Upper lobe of left lung (tissue), 4 donors: ENCODE measurements at regions not wholly inside any gene's neighbourhood (a gene's known extent, or its start where the extent isn't known, plus 50 kb on each side); places are given as distances from the start of the nearest gene placed in this dataset.

Experiments
- CTCF ChIP-seq, 6 experiments: fragments of 450-650 bp in 4 of 6; fragments of 200-600 bp in 2 of 6; sonication (generic) in 2 of 6; IDR thresholded peaks; one replicate each; pipeline ENCODE4 v1.5.1; 2016 to 2019; ENCODE audit warnings: antibody characterized with exemption in 6 of 6
- EP300 ChIP-seq, 4 donors: sonication (generic); formaldehyde crosslinking; IDR thresholded peaks; one replicate each; pipeline ENCODE4 v1.5.1; 2017; ENCODE audit warnings: antibody characterized with exemption in 4 of 4, control low read depth in 2 of 4
- POLR2A ChIP-seq, 4 donors: fragments of 450-650 bp; IDR thresholded peaks; one replicate each; pipeline ENCODE4 v1.5.1; 2016 to 2017; ENCODE audit warnings: antibody characterized with exemption in 4 of 4, mild to moderate bottlenecking in 2 of 4
- POLR2AphosphoS5 ChIP-seq, 2 donors: sonication (generic); formaldehyde crosslinking; IDR thresholded peaks; one replicate each; pipeline ENCODE4 v1.5.1; 2017; ENCODE audit warnings: antibody characterized with exemption in 2 of 2

DNA sequence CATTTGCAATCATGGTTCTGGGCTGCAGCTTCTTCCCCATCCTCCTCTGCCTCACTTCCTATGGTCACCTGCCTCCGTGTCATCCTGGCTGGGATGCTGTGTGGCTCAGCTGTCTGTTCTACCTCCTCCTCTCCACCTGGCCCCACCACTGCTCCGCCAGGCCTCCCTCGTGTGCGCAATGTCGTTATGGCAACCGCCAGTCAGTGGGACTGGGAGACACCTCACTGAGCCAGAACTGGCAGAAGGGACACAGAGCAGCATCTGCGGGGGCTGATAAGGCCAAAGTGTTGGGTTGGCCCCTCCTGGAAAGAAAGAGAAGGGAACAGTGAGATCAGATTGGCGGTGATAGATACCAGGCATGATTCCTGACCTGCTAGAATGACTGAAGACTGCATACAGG, 527.5 kb downstream of the INHBA start:
- TF ChIP-seq CTCF (IDR thresholded peaks at IDR 0.05) (no peak), EP300 (IDR thresholded peaks at IDR 0.05) (no peak), POLR2AphosphoS5 (IDR thresholded peaks at IDR 0.05) (no peak), POLR2A (IDR thresholded peaks at IDR 0.05) (no peak)
